Tibial nerve (tissue), 4 donors: ENCODE measurements at regions not wholly inside any gene's neighbourhood (a gene's known extent, or its start where the extent isn't known, plus 50 kb on each side); places are given as distances from the start of the nearest gene placed in this dataset.

Experiments used
- EP300 ChIP-seq, 2 donors: sonication (generic); formaldehyde crosslinking; IDR thresholded peaks; one replicate each; pipeline ENCODE4 v1.6.1; 2017; ENCODE audit warnings: antibody characterized with exemption in 2 of 2, mild to moderate bottlenecking in 1 of 2
- POLR2A ChIP-seq, 2 donors: fragments of 450-650 bp; IDR thresholded peaks; one replicate each; pipeline ENCODE4 v1.6.1; 2017; ENCODE audit warnings: antibody characterized with exemption in 2 of 2, mild to moderate bottlenecking in 2 of 2, moderate library complexity in 2 of 2
- TF ChIP-seq, protein P1 (sequence below), 5 experiments: fragments of 200-600 bp in 3 of 5; fragments of 450-650 bp in 2 of 5; sonication (generic) in 3 of 5; IDR thresholded peaks; one replicate each; pipeline ENCODE4 v1.5.1; 2016 to 2019; ENCODE audit warnings: antibody characterized with exemption in 5 of 5, mild to moderate bottlenecking in 3 of 5, moderate library complexity in 2 of 5

DNA sequence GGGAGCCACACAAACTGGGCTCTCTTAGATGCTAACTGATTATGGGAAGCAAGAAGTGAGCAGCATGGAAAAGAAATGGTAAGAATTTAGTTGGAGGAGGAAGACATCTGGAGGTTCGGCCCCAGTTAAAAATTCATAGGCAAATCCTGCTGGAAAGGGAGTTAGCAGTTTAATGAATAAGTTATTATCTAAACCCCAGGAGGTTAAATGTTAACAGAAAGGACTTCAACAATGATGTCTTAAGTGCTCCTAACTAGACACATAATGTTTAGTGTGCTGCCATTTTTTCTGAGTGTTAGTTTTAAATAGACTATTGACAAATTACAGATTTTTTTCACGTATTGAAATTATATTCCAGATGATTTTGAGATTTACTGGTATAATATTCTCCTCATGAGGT is 1265.3 kb upstream of the ADGRL2 start:
- no peak for TF ChIP-seq EP300 (IDR thresholded peaks at IDR 0.05)
- TF ChIP-seq, protein P1, sequence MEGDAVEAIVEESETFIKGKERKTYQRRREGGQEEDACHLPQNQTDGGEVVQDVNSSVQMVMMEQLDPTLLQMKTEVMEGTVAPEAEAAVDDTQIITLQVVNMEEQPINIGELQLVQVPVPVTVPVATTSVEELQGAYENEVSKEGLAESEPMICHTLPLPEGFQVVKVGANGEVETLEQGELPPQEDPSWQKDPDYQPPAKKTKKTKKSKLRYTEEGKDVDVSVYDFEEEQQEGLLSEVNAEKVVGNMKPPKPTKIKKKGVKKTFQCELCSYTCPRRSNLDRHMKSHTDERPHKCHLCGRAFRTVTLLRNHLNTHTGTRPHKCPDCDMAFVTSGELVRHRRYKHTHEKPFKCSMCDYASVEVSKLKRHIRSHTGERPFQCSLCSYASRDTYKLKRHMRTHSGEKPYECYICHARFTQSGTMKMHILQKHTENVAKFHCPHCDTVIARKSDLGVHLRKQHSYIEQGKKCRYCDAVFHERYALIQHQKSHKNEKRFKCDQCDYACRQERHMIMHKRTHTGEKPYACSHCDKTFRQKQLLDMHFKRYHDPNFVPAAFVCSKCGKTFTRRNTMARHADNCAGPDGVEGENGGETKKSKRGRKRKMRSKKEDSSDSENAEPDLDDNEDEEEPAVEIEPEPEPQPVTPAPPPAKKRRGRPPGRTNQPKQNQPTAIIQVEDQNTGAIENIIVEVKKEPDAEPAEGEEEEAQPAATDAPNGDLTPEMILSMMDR (IDR thresholded peaks at IDR 0.05) = no peak
- no peak for TF ChIP-seq POLR2A (IDR thresholded peaks at IDR 0.05)
